ENCODE measurements at regions not wholly inside any gene's neighbourhood (a gene's known extent, or its start where the extent isn't known, plus 50 kb on each side); places are given as distances from the start of the nearest gene placed in this dataset.
"Not testable (repeated sequence)": the region's sequence is repeated elsewhere in the genome, so short reads cannot be mapped to it uniquely, and the experiment has no call there.

DNA sequence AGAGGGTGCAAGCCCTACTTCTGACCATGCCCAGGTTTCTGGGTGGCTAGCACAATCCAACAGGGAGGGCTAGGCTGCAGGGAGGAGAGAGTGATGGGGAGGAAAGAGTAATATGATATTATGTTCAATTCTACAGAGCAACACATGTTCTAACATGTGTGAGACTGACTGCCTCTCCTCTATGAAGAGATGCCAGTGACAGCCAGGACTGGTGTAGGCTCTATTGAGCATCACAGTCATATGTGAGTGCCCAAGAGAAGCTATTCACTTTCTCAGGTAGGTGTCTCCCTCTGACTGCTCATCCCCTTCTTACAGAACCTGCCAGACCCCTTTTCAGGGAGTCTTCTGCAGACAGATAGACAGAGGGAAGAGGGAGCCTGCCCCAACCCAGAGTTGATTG, 446.1 kb downstream of the SIPA1L2 start:
- Histone ChIP-seq H3K9me3 (no peaks in the 10 kb centered on the region), H3K4me3 (no peak overlapping the region), H3K36me3 (no peaks in the 10 kb centered on the region), H3K27me3 (no peaks in the 10 kb centered on the region)
- no peak for DNase-seq

DNA sequence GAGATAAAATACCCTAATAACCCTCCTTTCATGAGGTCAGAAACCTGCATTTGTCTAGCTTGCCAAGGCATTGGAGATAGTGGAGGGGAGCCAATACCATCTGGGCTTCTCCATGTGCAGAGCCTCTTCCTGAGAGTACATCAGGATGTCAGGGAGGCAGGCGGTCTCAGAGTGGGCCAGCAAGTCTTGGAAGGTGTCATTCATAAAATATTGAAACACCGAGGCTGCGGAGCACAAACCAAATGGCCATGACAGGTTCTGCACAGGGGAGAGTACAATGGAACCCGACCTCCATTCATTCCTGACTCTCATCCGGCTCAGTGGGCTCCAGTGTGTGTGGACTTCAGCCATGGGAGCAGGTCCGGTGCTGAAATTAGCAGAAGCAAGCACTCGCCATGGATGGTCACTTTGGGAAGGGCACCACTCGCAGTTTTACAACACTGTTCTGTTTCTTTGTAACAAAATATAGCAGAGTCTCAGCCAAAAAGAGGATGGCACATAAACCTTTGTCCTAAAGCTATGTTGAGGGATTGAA, 446.6 kb downstream of the SIPA1L2 start:
- Histone ChIP-seq H3K9me3 (no peaks in the 10 kb centered on the region), H3K27me3 (no peaks in the 10 kb centered on the region), H3K4me3 (no peak overlapping the region), H3K36me3 (no peaks in the 10 kb centered on the region)
- DNase-seq, result no peak

DNA sequence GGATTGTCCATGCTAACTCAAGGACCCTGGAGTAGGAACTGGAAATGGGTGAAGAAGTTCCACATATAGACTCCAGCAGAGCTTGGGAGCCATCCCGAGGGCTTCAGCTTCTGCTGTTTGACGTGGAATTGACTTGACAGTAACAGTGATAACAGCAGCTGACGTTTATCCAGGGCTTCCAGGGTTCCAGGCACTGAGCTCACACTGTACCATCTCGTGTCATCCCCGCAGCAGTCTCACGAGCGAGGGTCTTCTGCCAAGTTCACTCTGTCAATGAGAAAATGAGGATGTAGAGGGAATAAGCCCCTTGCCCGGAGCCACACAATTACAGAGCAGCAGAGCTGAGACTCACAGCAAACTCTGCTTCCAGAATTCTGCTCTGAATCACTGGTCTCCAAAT, 447.7 kb downstream of the SIPA1L2 start:
- DNase-seq, result no peak
- Histone ChIP-seq H3K4me3 (no peak overlapping the region), H3K9me3 (no peaks in the 10 kb centered on the region), H3K27me3 (no peaks in the 10 kb centered on the region), H3K36me3 (no peaks in the 10 kb centered on the region)

DNA sequence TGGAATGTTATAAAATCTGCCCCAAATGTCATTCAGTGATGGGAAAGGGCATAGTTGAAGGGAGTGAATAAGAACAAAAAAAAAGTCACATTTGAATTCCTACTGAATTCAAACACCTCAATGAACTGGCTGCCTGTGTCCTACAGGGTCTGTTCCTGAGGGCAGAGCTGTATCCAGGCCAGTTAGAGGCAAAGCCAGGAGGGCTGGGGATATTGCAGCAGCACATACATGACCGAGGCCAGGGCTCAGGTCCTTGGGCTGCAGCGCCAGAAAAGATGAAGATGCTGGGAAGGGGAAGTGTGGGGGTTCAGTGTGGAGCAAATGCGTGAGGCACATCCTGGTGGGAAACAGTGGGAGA, 449.2 kb downstream of the SIPA1L2 start:
- DNase-seq, result no peak
- H3K9me3 ChIP-seq, result no peaks in the 10 kb centered on the region
- H3K36me3 ChIP-seq, result no peaks in the 10 kb centered on the region
- H3K4me3 ChIP-seq, result no peak overlapping the region
- H3K27me3 ChIP-seq, result no peaks in the 10 kb centered on the region

DNA sequence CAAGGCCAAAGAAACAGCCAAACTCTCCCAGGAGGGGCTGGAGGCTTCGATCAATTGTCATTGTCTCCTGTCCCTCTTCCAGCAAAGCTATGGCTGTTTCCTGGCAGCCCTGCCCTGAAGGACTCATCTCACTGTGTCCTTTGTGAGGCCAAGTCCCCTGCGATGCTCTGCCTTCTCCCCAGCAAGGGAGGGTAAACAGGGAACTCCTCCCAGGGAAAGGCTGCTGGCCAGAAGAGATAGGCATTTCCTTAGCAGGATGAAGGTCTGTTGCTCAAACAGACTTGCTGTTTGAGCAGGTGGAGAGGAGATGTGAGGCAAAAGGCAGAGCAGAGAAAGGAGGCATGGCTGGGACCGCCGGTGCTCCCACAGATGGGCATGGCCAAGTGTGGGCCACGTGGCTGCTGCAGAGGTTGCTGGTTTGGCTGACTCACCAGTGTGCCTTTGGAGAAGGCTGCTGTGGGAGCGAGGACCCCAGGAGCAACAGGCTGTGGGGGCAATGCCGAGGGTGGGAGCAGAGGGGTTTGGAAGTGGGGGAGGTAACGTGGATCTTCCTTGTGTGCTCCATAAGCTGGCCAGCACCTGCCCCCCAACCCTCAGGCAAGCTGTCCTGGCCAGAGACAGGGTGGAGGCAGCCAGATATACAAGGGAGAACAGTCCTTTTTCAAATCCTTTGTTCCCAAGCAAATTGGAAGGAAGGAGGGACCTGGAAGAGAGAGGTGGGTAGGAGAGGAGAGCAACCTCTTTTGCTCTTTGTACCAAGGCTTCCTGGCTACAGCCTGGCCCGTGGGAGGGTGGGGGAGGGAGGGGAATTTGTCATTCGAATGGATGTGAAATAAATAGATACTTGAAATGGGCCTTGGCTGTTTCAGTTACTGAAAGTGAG, 449.8 kb downstream of the SIPA1L2 start:
- no peak overlapping the region for H3K4me3 ChIP-seq
- no peaks in the 10 kb centered on the region for H3K36me3 ChIP-seq
- no peaks in the 10 kb centered on the region for H3K27me3 ChIP-seq
- H3K9me3 ChIP-seq, result no peaks in the 10 kb centered on the region
- no peak for DNase-seq

DNA sequence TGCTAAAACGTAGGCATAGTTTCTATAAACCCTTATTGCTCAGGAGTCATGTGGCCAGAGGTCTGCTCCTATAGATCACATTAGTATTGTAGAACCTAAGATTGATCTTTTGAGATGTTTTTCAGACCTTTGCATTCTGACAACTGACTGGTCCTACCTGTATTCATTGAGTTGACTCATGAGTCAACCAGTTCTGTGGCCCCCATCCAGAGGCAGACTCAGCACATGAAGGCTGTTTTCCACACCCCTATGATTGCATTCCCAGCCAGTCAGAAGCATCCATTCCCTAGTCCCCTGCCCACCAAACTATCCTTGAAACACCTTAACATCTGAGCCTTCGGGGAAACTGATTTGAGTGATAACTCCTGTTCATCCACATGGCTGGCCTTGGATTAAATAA, 451.7 kb downstream of the SIPA1L2 start:
- no peaks in the 10 kb centered on the region for H3K36me3 ChIP-seq
- no peaks in the 10 kb centered on the region for H3K27me3 ChIP-seq
- H3K9me3 ChIP-seq, result no peaks in the 10 kb centered on the region
- H3K4me3 ChIP-seq, result no peak overlapping the region
- DNase-seq, result no peak

DNA sequence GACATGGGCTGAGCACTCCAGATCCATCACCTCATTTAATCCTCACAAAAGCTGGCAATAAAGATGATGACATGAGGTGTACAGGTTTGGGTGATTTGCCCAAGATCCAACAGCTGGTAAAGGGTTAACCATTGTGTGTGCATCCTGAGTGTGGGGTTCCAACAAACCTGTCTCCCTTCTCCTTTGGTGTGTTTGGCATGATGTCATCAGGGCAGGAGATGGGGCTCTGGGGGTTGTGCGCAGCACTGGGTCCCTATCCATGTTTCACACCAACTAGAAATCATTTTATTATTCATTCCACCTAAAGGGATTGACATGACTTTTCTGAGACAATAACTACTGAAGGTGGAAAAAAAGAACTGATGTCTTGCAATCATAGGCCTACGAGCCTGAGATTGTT, 452.5 kb downstream of the SIPA1L2 start:
- no peak for DNase-seq
- H3K4me3 ChIP-seq, result no peak overlapping the region
- H3K9me3 ChIP-seq, result no peaks in the 10 kb centered on the region
- no peaks in the 10 kb centered on the region for H3K36me3 ChIP-seq
- H3K27me3 ChIP-seq, result no peaks in the 10 kb centered on the region

DNA sequence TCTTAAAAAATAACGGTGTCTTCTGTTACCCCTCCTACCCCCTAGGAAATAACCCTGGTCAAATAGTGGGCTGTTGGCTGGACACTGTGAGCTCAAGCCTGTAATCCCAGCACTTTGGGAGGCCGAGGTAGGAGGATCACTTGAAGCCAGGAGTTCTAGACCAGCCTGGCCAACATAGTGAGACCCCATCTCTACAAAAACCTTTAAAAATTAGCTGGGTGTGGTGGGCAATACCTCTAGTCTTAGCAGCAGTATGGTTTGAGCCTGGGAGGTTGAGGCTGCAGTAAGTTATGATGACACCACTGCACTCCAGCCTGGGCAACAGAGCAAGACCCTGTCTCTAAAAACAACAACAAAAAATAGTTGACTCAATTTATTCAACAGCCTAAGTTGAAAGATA, 453.7 kb downstream of the SIPA1L2 start:
- DNase-seq, result no peak
- Histone ChIP-seq H3K36me3 (no peaks in the 10 kb centered on the region), H3K9me3 (no peaks in the 10 kb centered on the region), H3K27me3 (no peaks in the 10 kb centered on the region), H3K4me3 (no peak overlapping the region)

DNA sequence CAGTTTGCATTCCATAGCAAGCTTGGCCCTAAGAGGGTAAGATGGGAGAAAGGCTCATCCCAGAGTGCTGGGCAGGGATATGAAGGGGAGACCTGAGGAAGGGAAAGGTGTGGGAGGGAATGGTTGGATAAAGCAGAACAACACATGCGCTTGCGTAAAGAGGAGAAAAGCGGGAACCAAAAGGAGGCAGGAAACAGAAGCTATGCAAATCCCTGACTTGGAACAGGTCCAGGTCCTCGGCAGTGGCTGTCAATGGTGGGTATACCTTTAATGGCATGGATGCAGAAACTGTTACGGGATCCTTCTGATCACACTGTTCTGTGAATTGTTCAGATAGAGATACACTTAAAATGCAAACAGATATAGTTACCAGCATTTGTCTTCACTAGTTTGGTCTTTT, 455.6 kb downstream of the SIPA1L2 start:
- Histone ChIP-seq H3K9me3 (no peaks in the 10 kb centered on the region), H3K27me3 (no peaks in the 10 kb centered on the region), H3K4me3 (no peak overlapping the region), H3K36me3 (no peaks in the 10 kb centered on the region)
- DNase-seq, result no peak

DNA sequence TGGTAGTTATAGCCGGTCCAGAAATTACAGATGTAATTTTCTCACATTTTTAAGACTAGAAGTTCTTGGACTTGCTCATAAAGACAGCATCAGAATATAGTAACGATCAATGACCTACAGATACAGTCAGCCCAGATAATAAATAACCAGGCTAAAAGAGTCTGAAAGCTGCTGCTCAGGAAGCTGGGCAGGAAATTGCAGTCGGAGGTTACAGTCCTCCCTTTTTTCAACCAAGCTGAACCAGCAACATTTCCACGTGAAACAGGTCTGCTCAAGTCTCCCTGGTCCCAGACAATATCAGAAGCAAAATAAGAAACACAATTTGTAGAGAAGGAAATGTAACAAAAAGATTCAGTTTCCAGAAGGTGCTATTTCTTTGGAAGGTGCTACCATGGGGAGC, 457.4 kb downstream of the SIPA1L2 start:
- H3K27me3 ChIP-seq, result no peaks in the 10 kb centered on the region
- no peak overlapping the region for H3K4me3 ChIP-seq
- no peak for DNase-seq
- H3K36me3 ChIP-seq, result no peaks in the 10 kb centered on the region
- no peaks in the 10 kb centered on the region for H3K9me3 ChIP-seq

DNA sequence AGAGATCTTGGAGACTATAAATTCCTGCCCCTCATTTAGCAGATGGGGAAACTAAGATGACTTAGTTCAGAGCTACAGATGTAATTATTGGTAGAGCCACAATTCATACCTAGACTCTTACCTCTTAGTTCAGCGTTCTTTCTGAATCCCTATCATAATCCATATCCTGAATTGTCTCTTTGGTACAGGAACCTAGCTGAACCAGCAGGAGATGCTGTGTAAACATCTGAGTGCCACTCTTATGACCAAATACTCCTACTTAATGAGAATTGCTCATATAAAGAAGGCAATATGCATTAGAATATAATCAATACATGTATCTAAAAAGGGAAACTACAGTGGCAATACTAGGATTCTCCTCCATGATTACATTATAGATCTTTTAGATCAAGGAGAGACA, 459.0 kb downstream of the SIPA1L2 start:
- no peak for DNase-seq
- H3K36me3 ChIP-seq, result no peaks in the 10 kb centered on the region
- H3K27me3 ChIP-seq, result no peaks in the 10 kb centered on the region
- no peaks in the 10 kb centered on the region for H3K9me3 ChIP-seq
- H3K4me3 ChIP-seq, result no peak overlapping the region

DNA sequence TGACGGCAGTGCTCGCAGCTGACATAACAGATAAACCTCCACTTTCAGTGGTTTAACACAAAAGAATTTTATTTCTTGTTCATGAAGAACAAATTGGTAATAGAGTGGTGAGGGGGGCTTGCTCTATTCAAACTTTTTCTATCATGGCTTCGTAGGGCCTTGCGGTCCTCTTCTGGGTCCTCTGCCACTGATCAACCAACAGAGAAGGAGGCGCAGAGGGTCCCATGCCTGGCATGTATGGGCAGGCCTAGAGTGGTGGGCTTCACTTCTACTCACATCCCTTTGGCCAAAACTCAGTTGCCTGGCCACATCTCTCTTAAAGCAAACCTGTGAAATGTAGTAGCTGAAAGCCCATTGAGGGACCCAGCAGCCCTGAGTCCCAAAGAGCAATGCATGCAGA, 460.5 kb downstream of the SIPA1L2 start:
- no peak for DNase-seq
- Histone ChIP-seq H3K27me3 (no peaks in the 10 kb centered on the region), H3K4me3 (no peak overlapping the region), H3K36me3 (no peaks in the 10 kb centered on the region), H3K9me3 (no peaks in the 10 kb centered on the region)

DNA sequence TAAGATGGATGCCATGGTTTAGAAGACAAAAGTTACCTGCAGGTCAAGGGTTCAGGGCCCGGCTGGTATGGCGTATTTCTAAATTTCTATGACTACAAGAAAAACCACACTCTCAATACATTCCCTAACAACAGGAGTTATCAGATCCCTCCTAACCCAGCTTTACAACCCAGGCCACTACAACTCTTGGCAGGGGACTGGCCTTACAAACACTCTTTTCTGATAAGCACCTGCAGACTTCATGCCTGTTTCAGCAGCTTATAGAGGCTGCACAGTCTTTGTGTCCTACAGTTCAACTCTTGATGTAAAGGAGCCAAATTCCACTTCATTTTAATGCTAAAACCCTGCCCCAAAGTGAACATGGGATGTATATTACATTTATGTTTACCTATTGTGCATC, 461.4 kb downstream of the SIPA1L2 start:
- H3K36me3 ChIP-seq, result no peaks in the 10 kb centered on the region
- H3K27me3 ChIP-seq, result no peaks in the 10 kb centered on the region
- no peaks in the 10 kb centered on the region for H3K9me3 ChIP-seq
- no peak overlapping the region for H3K4me3 ChIP-seq
- DNase-seq, result no peak

DNA sequence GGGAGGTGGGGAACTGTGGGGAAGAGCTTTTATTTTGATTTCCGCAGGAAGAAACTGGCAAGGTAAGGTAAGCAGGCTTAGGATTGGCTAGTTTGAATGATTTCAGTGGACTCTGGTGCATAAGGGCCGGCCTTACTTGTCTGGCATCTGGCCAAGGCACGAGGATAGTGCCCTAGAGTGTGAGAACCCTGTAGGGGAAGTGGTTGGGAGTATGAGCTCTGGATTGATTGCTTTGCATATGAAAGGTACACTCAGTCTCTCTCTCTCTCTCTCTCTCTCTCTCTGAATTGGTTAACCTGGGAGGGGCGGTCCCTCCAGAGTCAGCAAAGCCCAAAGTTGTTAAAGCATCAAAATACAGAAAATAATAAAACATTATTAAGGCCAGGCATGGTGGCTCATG, 463.0 kb downstream of the SIPA1L2 start:
- Histone ChIP-seq H3K36me3 (no peaks in the 10 kb centered on the region), H3K4me3 (no peak overlapping the region), H3K9me3 (no peaks in the 10 kb centered on the region), H3K27me3 (no peaks in the 10 kb centered on the region)
- DNase-seq, result no peak

DNA sequence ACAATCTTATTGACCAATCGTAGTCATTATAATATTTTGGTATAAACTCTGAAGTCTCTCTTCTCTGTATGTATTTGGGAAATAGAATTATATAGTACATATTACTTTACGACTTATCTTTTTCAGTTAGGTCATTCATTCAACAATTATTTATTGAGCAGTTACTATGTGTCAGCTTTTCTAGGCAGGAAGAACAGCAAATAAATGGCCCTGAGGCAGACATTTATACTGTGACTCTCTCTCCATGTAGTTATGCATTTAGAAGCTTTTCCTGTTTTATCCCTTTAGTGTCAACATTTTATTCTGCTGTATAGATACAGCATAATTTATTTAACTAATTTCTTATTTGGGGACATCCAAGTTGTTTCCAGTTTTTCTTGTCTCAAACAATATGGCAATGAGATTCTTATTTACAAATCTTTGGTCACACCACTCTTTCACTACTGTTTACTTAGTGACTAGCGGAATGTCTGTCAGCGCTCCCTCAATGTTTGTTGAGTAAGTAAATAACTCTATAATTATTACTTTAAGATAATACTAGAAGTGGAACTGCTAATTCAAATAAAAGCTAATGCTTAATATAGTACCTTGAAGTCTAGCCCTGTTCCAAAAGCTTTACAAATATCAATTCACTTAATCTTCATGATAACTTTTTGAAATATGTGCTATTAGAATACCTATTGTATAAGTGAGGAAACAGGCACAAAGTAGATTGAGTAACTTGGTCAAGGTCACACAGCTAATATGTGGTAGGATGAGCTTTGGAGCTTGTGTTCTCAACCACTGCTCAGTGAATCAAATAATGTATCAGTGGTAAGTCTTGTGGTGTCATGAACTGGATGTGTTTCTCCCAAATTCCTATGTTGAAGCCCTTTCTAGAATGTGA, 465.6 kb downstream of the SIPA1L2 start:
- Histone ChIP-seq H3K4me3 (no peak overlapping the region), H3K36me3 (no peaks in the 10 kb centered on the region), H3K9me3 (no peaks in the 10 kb centered on the region), H3K27me3 (no peaks in the 10 kb centered on the region)
- DNase-seq, result no peak

DNA sequence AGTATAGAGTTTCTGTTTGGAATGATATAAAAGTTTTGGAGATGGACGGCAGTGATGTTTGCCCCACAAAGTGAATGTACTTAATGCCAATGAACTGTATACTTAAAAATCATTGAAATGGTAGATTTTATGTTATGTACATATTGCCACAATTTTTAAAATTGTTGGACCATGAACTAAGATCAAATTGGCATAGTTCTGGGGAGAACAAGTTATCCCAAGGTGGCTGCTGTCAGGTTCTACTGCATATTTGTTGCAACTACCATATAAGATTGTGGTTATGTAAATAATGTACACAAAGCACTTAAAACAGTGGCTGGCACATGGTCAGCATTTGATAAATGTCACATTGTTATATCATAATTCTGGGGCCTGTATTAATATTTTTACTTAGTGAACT, 466.4 kb downstream of the SIPA1L2 start:
- H3K4me3 ChIP-seq, result no peak overlapping the region
- no peak for DNase-seq
- no peaks in the 10 kb centered on the region for H3K27me3 ChIP-seq
- H3K36me3 ChIP-seq, result no peaks in the 10 kb centered on the region
- H3K9me3 ChIP-seq, result no peaks in the 10 kb centered on the region

DNA sequence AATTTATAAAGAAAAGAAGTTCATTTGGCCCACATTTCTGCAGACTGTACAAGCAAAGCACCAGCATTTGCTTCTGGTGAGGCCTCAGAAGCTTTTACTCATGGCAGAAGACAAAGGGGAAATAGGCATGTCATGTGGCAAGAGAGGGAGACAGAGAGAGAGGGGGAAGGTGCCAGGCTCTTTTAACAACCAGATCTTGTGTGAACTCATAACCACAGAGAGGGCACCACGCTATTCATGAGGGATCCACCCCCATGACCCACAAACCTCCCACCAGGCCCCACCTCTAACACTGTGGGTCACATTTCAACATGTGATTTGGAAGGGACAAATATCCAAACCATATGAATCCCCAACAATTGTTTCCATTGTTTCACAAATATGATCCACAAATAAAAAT, 467.9 kb downstream of the SIPA1L2 start:
- H3K27me3 ChIP-seq, result no peaks in the 10 kb centered on the region
- no peak overlapping the region for H3K4me3 ChIP-seq
- H3K9me3 ChIP-seq, result no peaks in the 10 kb centered on the region

DNA sequence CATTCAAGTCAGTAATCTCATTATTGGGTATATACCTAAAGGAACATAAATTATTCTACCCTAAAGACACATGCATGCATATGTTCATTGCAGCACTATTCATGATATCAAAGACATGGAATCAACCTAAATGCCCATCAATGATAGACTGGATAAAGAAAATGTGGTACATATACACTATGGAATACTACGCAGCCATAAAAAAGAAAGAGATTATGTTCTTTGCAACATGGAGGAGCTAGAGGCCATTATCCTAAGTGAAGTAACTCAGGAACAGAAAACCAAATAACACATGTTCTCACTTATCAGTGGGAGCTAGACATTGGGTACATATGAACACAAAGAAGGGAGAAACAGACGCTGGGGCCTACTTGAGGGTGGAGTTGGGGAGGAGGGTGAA, 471.4 kb downstream of the SIPA1L2 start:
- H3K9me3 ChIP-seq, H3K27me3 ChIP-seq, H3K36me3 ChIP-seq, DNase-seq, H3K4me3 ChIP-seq: not testable (repeated sequence)

More for the DNA sequence above, 467.9 kb downstream of the SIPA1L2 start:
- no peak for DNase-seq
- H3K36me3 ChIP-seq, result no peaks in the 10 kb centered on the region

All from MG63 (cell line).